H1 (cell line): ENCODE measurements at regions not wholly inside any gene's neighbourhood (a gene's known extent, or its start where the extent isn't known, plus 50 kb on each side); places are given as distances from the start of the nearest gene placed in this dataset.

Experiments
- EP300 ChIP-seq, 2 experiments: IDR thresholded peaks; 1 replicate in 1 of 2; 2 replicates in 1 of 2; pipeline ENCODE4 v1.6.1; 2011 to 2012; ENCODE audit warnings: low read depth in 2 of 2, low read length in 2 of 2, mild to moderate bottlenecking in 2 of 2, borderline replicate concordance in 1 of 2, inconsistent platforms in 1 of 2, moderate library complexity in 1 of 2
- TAF1 ChIP-seq: IDR thresholded peaks from 2 replicates; pipeline ENCODE4 v1.6.1; 2011; ENCODE audit warnings: mild to moderate bottlenecking, low read depth, low read length
- TF ChIP-seq, protein P1 (sequence below), 3 experiments: IDR thresholded peaks; 1 replicate in 2 of 3; 2 replicates in 1 of 3; pipeline versions ENCODE4 v1.5.1 to v1.6.1; 2011; ENCODE audit warnings: low read length in 3 of 3, mild to moderate bottlenecking in 3 of 3, inconsistent platforms in 2 of 3, low read depth in 1 of 3, moderate library complexity in 1 of 3; ENCODE audit not compliant: insufficient read depth in 1 of 3; ENCODE audit errors: control extremely low read depth in 1 of 3
- TF ChIP-seq, protein P2 (sequence below): IDR thresholded peaks from 2 replicates; pipeline ENCODE4 v1.6.1; 2012; ENCODE audit warnings: low read length, inconsistent platforms

DNA sequence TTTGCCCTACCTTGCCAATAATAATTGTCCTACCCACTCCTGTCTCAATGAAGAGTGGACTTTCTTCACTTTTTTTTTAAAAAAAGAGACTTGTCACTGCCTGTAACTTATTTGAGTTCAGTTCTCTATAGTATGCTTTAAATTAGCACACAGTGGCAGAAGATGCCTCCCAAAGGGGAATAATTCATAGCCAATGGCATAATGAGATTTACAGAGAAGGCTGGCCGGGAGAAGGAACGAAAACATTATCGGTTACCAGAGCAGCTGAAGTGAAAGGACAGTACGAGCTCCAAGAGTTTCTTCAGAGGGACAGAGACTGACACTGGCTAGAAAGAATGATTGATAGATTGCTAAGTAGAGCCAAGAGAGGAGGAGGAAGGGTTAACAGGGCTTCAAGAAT lies 356.3 kb downstream of the EMP1 start:
- TF ChIP-seq, protein P1, sequence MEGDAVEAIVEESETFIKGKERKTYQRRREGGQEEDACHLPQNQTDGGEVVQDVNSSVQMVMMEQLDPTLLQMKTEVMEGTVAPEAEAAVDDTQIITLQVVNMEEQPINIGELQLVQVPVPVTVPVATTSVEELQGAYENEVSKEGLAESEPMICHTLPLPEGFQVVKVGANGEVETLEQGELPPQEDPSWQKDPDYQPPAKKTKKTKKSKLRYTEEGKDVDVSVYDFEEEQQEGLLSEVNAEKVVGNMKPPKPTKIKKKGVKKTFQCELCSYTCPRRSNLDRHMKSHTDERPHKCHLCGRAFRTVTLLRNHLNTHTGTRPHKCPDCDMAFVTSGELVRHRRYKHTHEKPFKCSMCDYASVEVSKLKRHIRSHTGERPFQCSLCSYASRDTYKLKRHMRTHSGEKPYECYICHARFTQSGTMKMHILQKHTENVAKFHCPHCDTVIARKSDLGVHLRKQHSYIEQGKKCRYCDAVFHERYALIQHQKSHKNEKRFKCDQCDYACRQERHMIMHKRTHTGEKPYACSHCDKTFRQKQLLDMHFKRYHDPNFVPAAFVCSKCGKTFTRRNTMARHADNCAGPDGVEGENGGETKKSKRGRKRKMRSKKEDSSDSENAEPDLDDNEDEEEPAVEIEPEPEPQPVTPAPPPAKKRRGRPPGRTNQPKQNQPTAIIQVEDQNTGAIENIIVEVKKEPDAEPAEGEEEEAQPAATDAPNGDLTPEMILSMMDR (IDR thresholded peaks at IDR 0.05; ENCODE audit: control extremely low read depth in 1 of 3, insufficient read depth in 1 of 3, low read depth in 1 of 3, low read length in 3 of 3): no peak
- TF ChIP-seq, protein P2, sequence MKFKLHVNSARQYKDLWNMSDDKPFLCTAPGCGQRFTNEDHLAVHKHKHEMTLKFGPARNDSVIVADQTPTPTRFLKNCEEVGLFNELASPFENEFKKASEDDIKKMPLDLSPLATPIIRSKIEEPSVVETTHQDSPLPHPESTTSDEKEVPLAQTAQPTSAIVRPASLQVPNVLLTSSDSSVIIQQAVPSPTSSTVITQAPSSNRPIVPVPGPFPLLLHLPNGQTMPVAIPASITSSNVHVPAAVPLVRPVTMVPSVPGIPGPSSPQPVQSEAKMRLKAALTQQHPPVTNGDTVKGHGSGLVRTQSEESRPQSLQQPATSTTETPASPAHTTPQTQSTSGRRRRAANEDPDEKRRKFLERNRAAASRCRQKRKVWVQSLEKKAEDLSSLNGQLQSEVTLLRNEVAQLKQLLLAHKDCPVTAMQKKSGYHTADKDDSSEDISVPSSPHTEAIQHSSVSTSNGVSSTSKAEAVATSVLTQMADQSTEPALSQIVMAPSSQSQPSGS: no peak
- no peak for TF ChIP-seq EP300 (IDR thresholded peaks at IDR 0.05; ENCODE audit: borderline replicate concordance in 1 of 2, low read depth in 2 of 2, low read length in 2 of 2)
- TF ChIP-seq TAF1: no peak
